Trophoblast cell (in vitro differentiated cells and primary cell): ENCODE measurements at regions not wholly inside any gene's neighbourhood (a gene's known extent, or its start where the extent isn't known, plus 50 kb on each side); places are given as distances from the start of the nearest gene placed in this dataset.

Experiments
- DNase-seq, 2 donors: peaks; one replicate each; pipeline ENCODE4 v3.0.0-alpha.2; 2016
- H2AFZ ChIP-seq: 2 replicates; pipeline ENCODE4 v1.6.1; 2013; ENCODE audit warnings: low read length, moderate library complexity, mild to moderate bottlenecking; ENCODE audit not compliant: insufficient read depth, poor library complexity
- H2AK5ac ChIP-seq: 2 replicates; pipeline ENCODE4 v1.6.1; 2013; ENCODE audit warnings: mild to moderate bottlenecking, low read length
- H2BK120ac ChIP-seq: 2 replicates; pipeline ENCODE4 v1.6.1; 2013; ENCODE audit warnings: low read length, mild to moderate bottlenecking, moderate library complexity; ENCODE audit not compliant: insufficient read depth, poor library complexity
- H2BK12ac ChIP-seq: 2 replicates; pipeline ENCODE4 v1.6.1; 2013; ENCODE audit warnings: mild to moderate bottlenecking, low read length, moderate library complexity
- H2BK5ac ChIP-seq: 2 replicates; pipeline ENCODE4 v1.6.1; 2013; ENCODE audit warnings: low read length, low read depth, moderate library complexity, mild to moderate bottlenecking; ENCODE audit not compliant: poor library complexity
- H3K14ac ChIP-seq: 2 replicates; pipeline ENCODE4 v1.6.1; 2013; ENCODE audit warnings: mild to moderate bottlenecking, low read length
- H3K18ac ChIP-seq: 2 replicates; pipeline ENCODE4 v1.6.1; 2013; ENCODE audit warnings: mild to moderate bottlenecking, low read length
- H3K23ac ChIP-seq: 2 replicates; pipeline ENCODE4 v1.6.1; 2013; ENCODE audit warnings: low read length
- H3K27ac ChIP-seq: 2 replicates; pipeline ENCODE4 v1.5.1; 2013; ENCODE audit warnings: low read depth, mild to moderate bottlenecking, inconsistent platforms, low read length, moderate library complexity
- H3K27me3 ChIP-seq: 2 replicates; pipeline ENCODE4 v1.6.1; 2013; ENCODE audit warnings: inconsistent platforms, mild to moderate bottlenecking, low read length, moderate library complexity; ENCODE audit not compliant: insufficient read depth
- H3K36me3 ChIP-seq, 2 experiments: 1 replicate in 1 of 2; 2 replicates in 1 of 2; pipeline ENCODE4 v1.6.1; 2013; ENCODE audit warnings: low read length in 2 of 2, mild to moderate bottlenecking in 2 of 2, moderate library complexity in 1 of 2; ENCODE audit not compliant: insufficient read depth in 2 of 2, control insufficient read depth in 1 of 2
- H3K4ac ChIP-seq: 2 replicates; pipeline ENCODE4 v1.6.1; 2013; ENCODE audit warnings: low read depth, mild to moderate bottlenecking, low read length, moderate library complexity
- H3K4me1 ChIP-seq, 2 experiments: 1 replicate in 1 of 2; 2 replicates in 1 of 2; pipeline ENCODE4 v1.6.1; 2013; ENCODE audit warnings: low read length in 2 of 2, mild to moderate bottlenecking in 2 of 2, moderate library complexity in 1 of 2; ENCODE audit not compliant: insufficient read depth in 2 of 2, control insufficient read depth in 1 of 2
- H3K4me2 ChIP-seq: 2 replicates; pipeline ENCODE4 v1.6.1; 2013; ENCODE audit warnings: inconsistent platforms, mild to moderate bottlenecking, low read length, moderate library complexity
- H3K4me3 ChIP-seq: 2 replicates; pipeline ENCODE4 v1.5.1; 2013; ENCODE audit warnings: mild to moderate bottlenecking, low read depth, low read length, inconsistent platforms
- H3K79me1 ChIP-seq: one replicate; pipeline ENCODE4 v1.6.1; 2013; ENCODE audit warnings: low read length
- H3K79me2 ChIP-seq: 2 replicates; pipeline ENCODE4 v1.6.1; 2013; ENCODE audit warnings: low read length, mild to moderate bottlenecking; ENCODE audit not compliant: control insufficient read depth, insufficient read depth, poor library complexity
- H3K9ac ChIP-seq: 2 replicates; pipeline ENCODE4 v1.6.1; 2013; ENCODE audit warnings: mild to moderate bottlenecking, low read length
- H3K9me3 ChIP-seq: 2 replicates; pipeline ENCODE4 v1.6.1; 2013; ENCODE audit warnings: low read depth, mild to moderate bottlenecking, control low read depth, inconsistent platforms, low read length; ENCODE audit not compliant: insufficient read depth
- H4K12ac ChIP-seq: 2 replicates; pipeline ENCODE4 v1.6.1; 2013; ENCODE audit warnings: low read depth, mild to moderate bottlenecking, low read length, moderate library complexity
- H4K8ac ChIP-seq: 2 replicates; pipeline ENCODE4 v1.6.1; 2013; ENCODE audit warnings: low read depth, mild to moderate bottlenecking, low read length, moderate library complexity
- H4K91ac ChIP-seq: one replicate; pipeline ENCODE4 v1.6.1; 2013; ENCODE audit warnings: low read depth, mild to moderate bottlenecking, low read length, moderate library complexity
- WGBS: extraction: QIAGEN DNeasy Blood & Tissue Kit; methylation state at CpG from one replicate; pipeline ENCODE4 v1.1.7; 2013; ENCODE audit warnings: missing lambda C conversion rate; ENCODE audit not compliant: insufficient read length, insufficient coverage; ENCODE audit errors: extremely low coverage; 5-methylcytosine and 5-hydroxymethylcytosine counted together

- no peak overlapping the region for H3K4me2 ChIP-seq
- H3K36me3 ChIP-seq, result peaks cover 0 to 3% of the 10 kb centered on the region in 2 experiments
- H2BK5ac ChIP-seq, result no peak overlapping the region
- DNase-seq, result no peak
- H3K18ac ChIP-seq, result no peak overlapping the region
- no peaks in the 10 kb centered on the region for H3K27me3 ChIP-seq
- no peak overlapping the region for H3K4me3 ChIP-seq
- no peak overlapping the region for H3K9ac ChIP-seq
- H3K9me3 ChIP-seq, result peaks cover 4% of the 10 kb centered on the region
- H3K23ac ChIP-seq, result no peak overlapping the region
- H3K4me1 ChIP-seq, result no peaks in the 10 kb centered on the region
- H3K4ac ChIP-seq, result no peak overlapping the region
- no peak overlapping the region for H4K12ac ChIP-seq
- no peak overlapping the region for H2BK12ac ChIP-seq
- no peak overlapping the region for H3K27ac ChIP-seq
- no peak overlapping the region for H4K91ac ChIP-seq
- H3K79me1 ChIP-seq, result no peaks in the 10 kb centered on the region
- no peak overlapping the region for H3K14ac ChIP-seq
- H2AFZ ChIP-seq, result no peak overlapping the region
- no peaks in the 10 kb centered on the region for H3K79me2 ChIP-seq
- H2AK5ac ChIP-seq, result no peak overlapping the region
- no peak overlapping the region for H2BK120ac ChIP-seq
- no peak overlapping the region for H4K8ac ChIP-seq
Measured at GRCh38 chr6:80442366-80442765, 335.9 kb downstream of the BCKDHB start.

- Histone ChIP-seq H2AK5ac (no peak overlapping the region), H3K27me3 (no peaks in the 10 kb centered on the region), H4K91ac (no peak overlapping the region)
Measured at GRCh38 chr6:80441131-80441530, 334.7 kb downstream of the BCKDHB start.

GRCh38 chr6:80440496-80441115 lies 334.1 kb downstream of the BCKDHB start:
- no peaks in the 10 kb centered on the region for H3K36me3 ChIP-seq
- no peaks in the 10 kb centered on the region for H3K27me3 ChIP-seq
- no peak overlapping the region for H4K91ac ChIP-seq
- H3K23ac ChIP-seq, result no peak overlapping the region
- H2AK5ac ChIP-seq, result no peak overlapping the region
- H3K27ac ChIP-seq, result no peak overlapping the region
- H2BK120ac ChIP-seq, result no peak overlapping the region
- H3K4me3 ChIP-seq, result no peak overlapping the region
- H3K18ac ChIP-seq, result no peak overlapping the region
- H3K9ac ChIP-seq, result no peak overlapping the region
- H3K14ac ChIP-seq, result no peak overlapping the region
- no peak overlapping the region for H3K4me2 ChIP-seq
- DNase-seq, result no peak
- no peak overlapping the region for H2AFZ ChIP-seq
- H3K9me3 ChIP-seq, result no peaks in the 10 kb centered on the region
- WGBS, result no CpG with 5 or more reads among the region's 6 CpGs
- H4K12ac ChIP-seq, result no peak overlapping the region
- no peak overlapping the region for H4K8ac ChIP-seq
- H3K79me1 ChIP-seq, result no peaks in the 10 kb centered on the region
- H3K4me1 ChIP-seq, result no peaks in the 10 kb centered on the region
- no peak overlapping the region for H2BK12ac ChIP-seq
- no peaks in the 10 kb centered on the region for H3K79me2 ChIP-seq
- no peak overlapping the region for H3K4ac ChIP-seq
- no peak overlapping the region for H2BK5ac ChIP-seq

More at GRCh38 chr6:80441131-80441530, 334.7 kb downstream of the BCKDHB start:
- Histone ChIP-seq H3K9ac (no peak overlapping the region), H3K9me3 (peaks cover under 1% of the 10 kb centered on the region), H3K79me1 (no peaks in the 10 kb centered on the region), H3K14ac (no peak overlapping the region), H2BK5ac (no peak overlapping the region), H3K27ac (no peak overlapping the region), H4K12ac (no peak overlapping the region), H3K4me1 (no peaks in the 10 kb centered on the region), H3K4ac (no peak overlapping the region), H2BK120ac (no peak overlapping the region), H2BK12ac (no peak overlapping the region), H3K4me3 (no peak overlapping the region), H3K36me3 (peaks cover 0 to under 1% of the 10 kb centered on the region in 2 experiments), H3K23ac (no peak overlapping the region), H2AFZ (no peak overlapping the region), H4K8ac (no peak overlapping the region), H3K18ac (no peak overlapping the region), H3K79me2 (no peaks in the 10 kb centered on the region), H3K4me2 (no peak overlapping the region)
- no peak for DNase-seq

GRCh38 chr6:80439721-80440470 lies 333.4 kb downstream of the BCKDHB start:
- Histone ChIP-seq H3K4ac (no peak overlapping the region), H3K27ac (no peak overlapping the region), H2BK120ac (no peak overlapping the region), H3K27me3 (no peaks in the 10 kb centered on the region), H2BK12ac (no peak overlapping the region), H4K91ac (no peak overlapping the region), H3K9me3 (no peaks in the 10 kb centered on the region), H2AFZ (no peak overlapping the region), H3K14ac (no peak overlapping the region), H2AK5ac (no peak overlapping the region), H4K8ac (no peak overlapping the region), H3K4me2 (no peak overlapping the region), H3K79me2 (no peaks in the 10 kb centered on the region), H3K9ac (no peak overlapping the region), H3K4me1 (no peaks in the 10 kb centered on the region), H4K12ac (no peak overlapping the region), H3K23ac (no peak overlapping the region), H3K4me3 (no peak overlapping the region), H2BK5ac (no peak overlapping the region), H3K79me1 (no peaks in the 10 kb centered on the region), H3K18ac (no peak overlapping the region), H3K36me3 (no peaks in the 10 kb centered on the region)
- peak in 1 of 2 donors; percentile 42 for DNase-seq
